ENCODE measurements at regions not wholly inside any gene's neighbourhood (a gene's known extent, or its start where the extent isn't known, plus 50 kb on each side); places are given as distances from the start of the nearest gene placed in this dataset.

GRCh38 chr3:162541923-162542322 is 1045.3 kb downstream of the OTOL1 start (continued):
- no peak for TF ChIP-seq MYB (IDR thresholded peaks at IDR 0.05; ENCODE audit: borderline replicate concordance, low read depth, low read length)

- no peaks in the 10 kb centered on the region for H3K27me3 ChIP-seq (replicated peaks in 1 of 2; ENCODE audit: control insufficient read depth in 2 of 2, insufficient read depth in 2 of 2, low read length in 1 of 2)
- no peaks in the 10 kb centered on the region for H3K9me3 ChIP-seq (replicated peaks; ENCODE audit: control insufficient read depth, insufficient read depth, low read length)
- in situ Hi-C loops (cut with MboI) (no loop called here), intact Hi-C loops (cut with micrococcal nuclease; ENCODE audit: unreplicated experiment) (no loop called here)
- no peak for TF ChIP-seq USF1 (IDR thresholded peaks at IDR 0.05; ENCODE audit: borderline replicate concordance, extremely low read length, insufficient read depth, low read depth, low read length)
- TF ChIP-seq PAX8 (IDR thresholded peaks at IDR 0.05), result no peak
- TF ChIP-seq ATF2 (IDR thresholded peaks at IDR 0.05; ENCODE audit: low read length), result no peak
- no peak for TF ChIP-seq BRCA1 (IDR thresholded peaks at IDR 0.05; ENCODE audit: low read depth, low read length)
- no peak for TF ChIP-seq CREB1 (IDR thresholded peaks at IDR 0.05; ENCODE audit: low read depth)
- TF ChIP-seq ZBED1 (IDR thresholded peaks at IDR 0.05; ENCODE audit: borderline replicate concordance), result no peak
- no peak for TF ChIP-seq MTA3 (IDR thresholded peaks at IDR 0.05; ENCODE audit: borderline replicate concordance, low read length)
- no peaks in the 10 kb centered on the region for H3K79me2 ChIP-seq (ENCODE audit: control insufficient read depth, insufficient read depth, low read length)
- no peak overlapping the region for H3K27ac ChIP-seq (ENCODE audit: control insufficient read depth, insufficient read depth)
- H3K9ac ChIP-seq (ENCODE audit: control insufficient read depth, insufficient read depth, low read length), result no peak overlapping the region
- no peak overlapping the region for H3K4me3 ChIP-seq
- H3K36me3 ChIP-seq (ENCODE audit: control insufficient read depth in 2 of 2, insufficient read depth in 2 of 2, low read length in 1 of 2), result no peaks in the 10 kb centered on the region
- 8% methylated on average over 3 of the region's 3 CpGs for WGBS (ENCODE audit: insufficient coverage, insufficient replicate concordance, low lambda C conversion rate, missing lambda C conversion rate)
- ChIA-PET POLR2A (no interaction called here), CTCF (no interaction called here), SMC1A (ENCODE audit: uncharacterized antibody, unreplicated experiment) (no interaction called here), RAD21 (ENCODE audit: unreplicated experiment) (no interaction called here)
- no TSS peak for BruUV-seq (replicated peaks)
- no peak overlapping the region for H2AFZ ChIP-seq (ENCODE audit: control insufficient read depth, low read depth, low read length)
- H3K4me1 ChIP-seq (ENCODE audit: control insufficient read depth, insufficient read depth, low read length), result no peaks in the 10 kb centered on the region
- no peak overlapping the region for H3K4me2 ChIP-seq (ENCODE audit: control insufficient read depth, insufficient read depth)
- H4K20me1 ChIP-seq (ENCODE audit: control insufficient read depth, insufficient read depth), result no peaks in the 10 kb centered on the region
- ATAC-seq, result no peak
- no peak for DNase-seq (ENCODE audit: low read depth, low spot score)
- FAIRE-seq, result no peak
These were observed 1047.6 kb downstream of the OTOL1 start for GRCh38 chr3:162544246-162544645.
